Fibroblast of pulmonary artery (primary cell): ENCODE measurements at regions not wholly inside any gene's neighbourhood (a gene's known extent, or its start where the extent isn't known, plus 50 kb on each side); places are given as distances from the start of the nearest gene placed in this dataset.

Experiments used
- DNase-seq: peaks from one replicate; pipeline ENCODE4 v3.0.0-alpha.2; 2010; ENCODE audit warnings: low read depth
- H3K4me3 ChIP-seq: replicated peaks from 2 replicates; pipeline ENCODE4 v1.5.1; 2011; ENCODE audit warnings: low read depth, mild to moderate bottlenecking, control low read depth, low read length, moderate library complexity
- TF ChIP-seq, protein P1 (sequence below): IDR thresholded peaks from 2 replicates; pipeline ENCODE4 v1.5.1; 2011; ENCODE audit warnings: mild to moderate bottlenecking, control low read depth, low read length, inconsistent platforms; ENCODE audit errors: missing control alignments

DNA sequence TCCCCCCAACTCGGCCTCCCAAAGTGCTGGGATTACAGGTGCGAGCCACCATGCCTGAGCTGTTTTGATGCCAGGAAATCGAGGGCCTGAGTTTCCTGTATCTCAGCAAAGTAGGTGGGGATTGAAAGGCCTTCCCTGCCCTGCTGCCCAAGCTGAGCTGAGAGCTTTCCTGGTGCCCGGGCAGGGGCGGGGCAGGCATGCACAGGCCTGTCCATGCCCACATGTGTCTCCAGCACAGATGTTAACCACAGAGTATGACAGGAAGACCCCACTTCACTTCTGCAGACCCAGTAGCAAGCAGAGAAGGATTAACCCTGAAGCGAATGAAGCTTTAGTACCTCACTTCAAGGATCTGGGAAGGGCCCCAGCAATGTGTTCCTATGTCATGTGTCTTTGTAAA is 66.0 kb downstream of the GPR6 start:
- no peak overlapping the region for H3K4me3 ChIP-seq
- DNase-seq: no peak

DNA sequence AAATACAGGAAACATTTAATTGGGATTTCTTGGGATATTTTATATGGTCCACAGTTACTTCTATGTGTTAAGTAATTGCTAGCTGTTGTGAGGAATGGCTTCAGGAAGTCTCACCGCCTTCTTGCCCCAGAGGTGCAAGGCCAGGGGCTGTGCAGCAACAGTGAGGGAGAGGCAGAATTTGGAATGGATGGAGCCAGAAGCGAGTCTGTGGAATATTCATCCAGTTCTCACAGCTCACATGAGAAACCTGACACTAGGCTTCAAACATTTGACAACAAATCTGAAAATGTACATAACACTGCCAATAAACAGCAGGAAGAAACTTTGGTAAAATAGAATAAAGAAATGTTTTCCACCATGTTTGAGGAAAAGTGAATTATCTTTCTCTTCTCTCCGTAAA is 66.5 kb downstream of the GPR6 start:
- TF ChIP-seq, protein P1, sequence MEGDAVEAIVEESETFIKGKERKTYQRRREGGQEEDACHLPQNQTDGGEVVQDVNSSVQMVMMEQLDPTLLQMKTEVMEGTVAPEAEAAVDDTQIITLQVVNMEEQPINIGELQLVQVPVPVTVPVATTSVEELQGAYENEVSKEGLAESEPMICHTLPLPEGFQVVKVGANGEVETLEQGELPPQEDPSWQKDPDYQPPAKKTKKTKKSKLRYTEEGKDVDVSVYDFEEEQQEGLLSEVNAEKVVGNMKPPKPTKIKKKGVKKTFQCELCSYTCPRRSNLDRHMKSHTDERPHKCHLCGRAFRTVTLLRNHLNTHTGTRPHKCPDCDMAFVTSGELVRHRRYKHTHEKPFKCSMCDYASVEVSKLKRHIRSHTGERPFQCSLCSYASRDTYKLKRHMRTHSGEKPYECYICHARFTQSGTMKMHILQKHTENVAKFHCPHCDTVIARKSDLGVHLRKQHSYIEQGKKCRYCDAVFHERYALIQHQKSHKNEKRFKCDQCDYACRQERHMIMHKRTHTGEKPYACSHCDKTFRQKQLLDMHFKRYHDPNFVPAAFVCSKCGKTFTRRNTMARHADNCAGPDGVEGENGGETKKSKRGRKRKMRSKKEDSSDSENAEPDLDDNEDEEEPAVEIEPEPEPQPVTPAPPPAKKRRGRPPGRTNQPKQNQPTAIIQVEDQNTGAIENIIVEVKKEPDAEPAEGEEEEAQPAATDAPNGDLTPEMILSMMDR: no peak
- H3K4me3 ChIP-seq: no peak overlapping the region
- DNase-seq: no peak

More for the DNA sequence above, 66.0 kb downstream of the GPR6 start:
- TF ChIP-seq, protein P1: no peak

DNA sequence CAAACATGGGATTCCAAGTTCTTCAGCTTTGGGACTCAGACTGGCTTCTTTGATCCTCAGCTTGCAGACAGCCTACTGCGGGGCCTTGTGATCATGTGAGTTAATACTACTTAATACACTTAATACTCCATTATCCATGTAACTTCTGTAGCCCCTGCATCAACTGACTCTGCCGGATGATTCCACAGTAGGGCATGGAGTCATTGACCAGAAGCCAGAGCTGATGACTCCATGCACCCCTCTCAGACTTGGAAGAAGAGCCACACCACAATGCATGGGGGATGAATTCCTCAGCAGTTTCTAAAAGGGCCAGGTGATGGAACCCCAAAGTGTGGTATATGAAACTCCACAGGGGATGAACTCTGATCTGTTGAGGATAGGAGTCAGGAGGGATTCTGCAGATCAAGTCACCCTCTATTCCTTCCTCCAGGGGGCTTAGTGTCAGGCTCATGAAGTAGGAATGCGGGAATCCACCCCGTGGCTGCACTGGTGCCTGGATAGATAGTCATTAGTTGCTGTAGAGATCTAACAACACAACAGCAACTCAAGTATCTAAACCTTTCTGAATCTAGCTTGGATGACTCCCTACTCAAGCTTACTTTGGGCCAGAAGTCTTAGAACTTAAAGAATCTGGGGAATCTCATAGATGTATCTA is 70.2 kb downstream of the GPR6 start:
- no peak for DNase-seq
- TF ChIP-seq, protein P1: no peak

DNA sequence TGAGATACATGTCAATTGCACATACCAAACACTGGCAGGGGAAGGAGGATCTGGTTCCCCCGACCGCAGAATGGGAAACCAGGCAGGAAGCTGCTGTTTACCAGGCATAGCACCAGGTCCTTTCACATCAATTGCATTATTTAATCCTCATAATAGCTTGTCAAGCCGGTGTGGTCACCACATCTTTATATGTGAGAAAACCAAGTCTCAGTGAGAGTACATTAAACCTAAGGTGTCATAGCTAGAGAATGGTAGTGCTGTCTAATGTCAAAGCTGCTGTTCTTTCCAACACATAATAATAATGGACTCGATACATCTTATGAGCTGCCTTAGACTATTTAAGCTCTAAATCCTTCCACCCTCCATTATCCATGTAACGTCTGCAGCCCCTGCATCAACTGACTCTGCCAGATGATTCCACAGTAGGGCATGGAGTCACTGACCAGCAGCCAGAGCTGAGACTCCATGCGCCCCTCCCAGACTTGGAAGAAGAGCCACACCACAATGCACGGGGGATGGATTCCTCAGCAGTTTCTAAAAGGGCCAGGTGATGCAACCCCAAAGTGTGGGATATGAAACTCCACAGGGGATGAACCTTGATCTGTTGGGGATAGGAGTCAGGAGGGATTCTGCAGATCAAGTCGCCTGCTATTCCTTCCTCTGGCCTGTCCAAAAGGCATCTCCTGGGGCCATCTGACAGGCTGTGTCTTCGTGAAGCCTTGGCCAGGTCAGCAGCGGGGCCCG is 71.8 kb downstream of the GPR6 start:
- H3K4me3 ChIP-seq: no peak overlapping the region
- TF ChIP-seq, protein P1: no peak
- DNase-seq: no peak

More for the DNA sequence above, 70.2 kb downstream of the GPR6 start:
- H3K4me3 ChIP-seq: no peak overlapping the region
